BLaER1 treated with 17β-estradiol and CSF1 and Interleukin-3, amounts not matched to agents 10 nM and 100 nM (cell line): ENCODE measurements at regions not wholly inside any gene's neighbourhood (a gene's known extent, or its start where the extent isn't known, plus 50 kb on each side); places are given as distances from the start of the nearest gene placed in this dataset.
"Not testable (repeated sequence)": the region's sequence is repeated elsewhere in the genome, so short reads cannot be mapped to it uniquely, and the experiment has no call there.

ENCODE experiments used
- H3K27ac ChIP-seq, 11 experiments: shearing (Covaris generic); formaldehyde crosslinking; 2 replicates each; pipeline ENCODE4 v1.8.1; 2022
- H3K27me3 ChIP-seq, 11 experiments: shearing (Covaris generic); formaldehyde crosslinking; 2 replicates each; pipeline ENCODE4 v1.8.1; 2022
- H3K36me3 ChIP-seq, 11 experiments: shearing (Covaris generic); formaldehyde crosslinking; 2 replicates each; pipeline ENCODE4 v1.8.1; 2022
- H3K4me1 ChIP-seq, 10 experiments: shearing (Covaris generic); formaldehyde crosslinking; 2 replicates each; pipeline ENCODE4 v1.8.1; 2022
- H3K4me2 ChIP-seq, 11 experiments: shearing (Covaris generic); formaldehyde crosslinking; 2 replicates each; pipeline ENCODE4 v1.8.1; 2022
- H3K4me3 ChIP-seq, 10 experiments: shearing (Covaris generic); formaldehyde crosslinking; 2 replicates each; pipeline ENCODE4 v1.8.1; 2022
- H3K9ac ChIP-seq, 11 experiments: shearing (Covaris generic); formaldehyde crosslinking; 2 replicates each; pipeline ENCODE4 v1.8.1; 2022
- H3K9me3 ChIP-seq, 11 experiments: shearing (Covaris generic); formaldehyde crosslinking; replicated peaks in 1 of 11; 2 replicates each; pipeline ENCODE4 v1.8.1; 2022
- H4K20me1 ChIP-seq, 11 experiments: shearing (Covaris generic); formaldehyde crosslinking; 2 replicates each; pipeline ENCODE4 v1.8.1; 2022
- Cebpa-rat ChIP-seq, 11 experiments: shearing (Covaris generic); IDR thresholded peaks; 2 replicates each; pipeline ENCODE4 v1.8.1; 2022

GRCh38 chr11:71323876-71324526 is 71.6 kb upstream of the SHANK2 start:
- no peaks in the 10 kb centered on the region for H3K27me3 ChIP-seq
- H3K4me1 ChIP-seq: no peaks in the 10 kb centered on the region
- no peak overlapping the region for H3K4me3 ChIP-seq
- H3K9ac ChIP-seq: no peak overlapping the region
- no peak for TF ChIP-seq Cebpa-rat (IDR thresholded peaks at IDR 0.05)
- peaks cover 0 to 13% (median 7%) of the 10 kb centered on the region in 11 experiments; a peak in 6 of 22 replicates for H3K9me3 ChIP-seq
- H3K27ac ChIP-seq: no peak overlapping the region
- no peaks in the 10 kb centered on the region for H3K36me3 ChIP-seq
- no peak overlapping the region for H3K4me2 ChIP-seq
- H4K20me1 ChIP-seq: no peaks in the 10 kb centered on the region; a peak in 1 of 22 replicates

GRCh38 chr11:71322861-71323582 is 70.6 kb upstream of the SHANK2 start:
- no peak for TF ChIP-seq Cebpa-rat (IDR thresholded peaks at IDR 0.05)
- H3K4me2 ChIP-seq: no peak overlapping the region
- H3K4me3 ChIP-seq: no peak overlapping the region
- no peak overlapping the region for H3K9ac ChIP-seq
- no peak overlapping the region for H3K27ac ChIP-seq
- H4K20me1 ChIP-seq: no peaks in the 10 kb centered on the region; a peak in 1 of 22 replicates
- no peaks in the 10 kb centered on the region for H3K27me3 ChIP-seq
- H3K36me3 ChIP-seq: no peaks in the 10 kb centered on the region
- no peaks in the 10 kb centered on the region for H3K4me1 ChIP-seq
- H3K9me3 ChIP-seq: peaks cover 0 to 22% (median 13%) of the 10 kb centered on the region in 11 experiments; a peak in 14 of 22 replicates

GRCh38 chr11:71322192-71322735 is 69.9 kb upstream of the SHANK2 start:
- Histone ChIP-seq H3K27me3 (no peaks in the 10 kb centered on the region), H3K9me3 (peaks cover 4 to 28% (median 17%) of the 10 kb centered on the region in 11 experiments; a peak in 20 of 22 replicates), H4K20me1 (no peaks in the 10 kb centered on the region; a peak in 1 of 22 replicates), H3K4me2 (no peak overlapping the region), H3K4me3 (no peak overlapping the region), H3K9ac (no peak overlapping the region), H3K4me1 (no peaks in the 10 kb centered on the region), H3K27ac (no peak overlapping the region), H3K36me3 (no peaks in the 10 kb centered on the region)
- TF ChIP-seq Cebpa-rat (IDR thresholded peaks at IDR 0.05): no peak

GRCh38 chr11:71321433-71322191 is 69.2 kb upstream of the SHANK2 start:
- Histone ChIP-seq H3K27ac (no peak overlapping the region), H3K4me3 (no peak overlapping the region), H3K4me2 (no peak overlapping the region), H3K4me1 (no peaks in the 10 kb centered on the region), H3K9me3 (peaks cover 10 to 34% (median 24%) of the 10 kb centered on the region in 11 experiments), H3K9ac (no peak overlapping the region), H3K36me3 (no peaks in the 10 kb centered on the region), H4K20me1 (no peaks in the 10 kb centered on the region), H3K27me3 (no peaks in the 10 kb centered on the region)
- TF ChIP-seq Cebpa-rat (IDR thresholded peaks at IDR 0.05): no peak

GRCh38 chr11:71316701-71317100 is 64.3 kb upstream of the SHANK2 start:
- no peak overlapping the region for H3K4me2 ChIP-seq
- peaks cover 19 to 41% (median 29%) of the 10 kb centered on the region in 11 experiments for H3K9me3 ChIP-seq
- H3K27me3 ChIP-seq: no peaks in the 10 kb centered on the region
- no peak overlapping the region for H3K4me3 ChIP-seq
- no peaks in the 10 kb centered on the region for H3K36me3 ChIP-seq
- TF ChIP-seq Cebpa-rat (IDR thresholded peaks at IDR 0.05): no peak
- H4K20me1 ChIP-seq: no peaks in the 10 kb centered on the region
- H3K9ac ChIP-seq: no peak overlapping the region
- no peak overlapping the region for H3K27ac ChIP-seq
- H3K4me1 ChIP-seq: no peaks in the 10 kb centered on the region

- H3K9ac ChIP-seq, H3K27me3 ChIP-seq, H4K20me1 ChIP-seq, H3K36me3 ChIP-seq, H3K4me1 ChIP-seq, H3K27ac ChIP-seq, H3K4me2 ChIP-seq, H3K4me3 ChIP-seq: not testable (repeated sequence)
- H3K9me3 ChIP-seq: peaks cover 13 to 24% (median 18%) of the 10 kb centered on the region in 11 experiments
Measured at GRCh38 chr11:71312616-71313015, 60.2 kb upstream of the SHANK2 start.

- Histone ChIP-seq H3K36me3 (no peaks in the 10 kb centered on the region), H3K9ac (no peak overlapping the region), H3K9me3 (peaks cover 8 to 18% (median 12%) of the 10 kb centered on the region in 11 experiments), H3K4me2 (no peak overlapping the region), H3K27me3 (no peaks in the 10 kb centered on the region), H3K4me3 (no peak overlapping the region), H4K20me1 (no peaks in the 10 kb centered on the region), H3K27ac (no peak overlapping the region), H3K4me1 (no peaks in the 10 kb centered on the region)
- no peak for TF ChIP-seq Cebpa-rat (IDR thresholded peaks at IDR 0.05)
Measured at GRCh38 chr11:71311928-71312510, 59.6 kb upstream of the SHANK2 start.

GRCh38 chr11:71311176-71311925 is 59.0 kb upstream of the SHANK2 start:
- Histone ChIP-seq H3K36me3 (no peaks in the 10 kb centered on the region), H4K20me1 (no peaks in the 10 kb centered on the region), H3K27ac (no peak overlapping the region), H3K4me2 (no peak overlapping the region), H3K4me1 (no peaks in the 10 kb centered on the region), H3K27me3 (no peaks in the 10 kb centered on the region), H3K4me3 (no peak overlapping the region), H3K9me3 (peaks cover under 1 to 12% (median 6%) of the 10 kb centered on the region in 11 experiments; a peak in 18 of 22 replicates), H3K9ac (no peak overlapping the region)
- TF ChIP-seq Cebpa-rat (IDR thresholded peaks at IDR 0.05): no peak
